Natural killer cell (primary cell): ENCODE measurements at regions not wholly inside any gene's neighbourhood (a gene's known extent, or its start where the extent isn't known, plus 50 kb on each side); places are given as distances from the start of the nearest gene placed in this dataset.

Experiments used
- ATAC-seq, 3 donors: fragments of 150-1000 bp in 2 of 3; fragments of 200-7000 bp in 1 of 3; cut with Tn5 transposase; 1 replicate in 1 of 3; 2 replicates in 2 of 3; pipeline ENCODE4 v1.10.0; 2021; ENCODE audit warnings: mild to moderate bottlenecking in 2 of 3, moderate library complexity in 2 of 3
- DNase-seq, 2 donors: peaks; one replicate each; pipeline versions ENCODE4 v3.0.0 to v3.0.0-alpha.2; 2013 to 2021; ENCODE audit warnings: mixed read lengths in 1 of 2
- H3K27ac ChIP-seq: one replicate; pipeline ENCODE4 v1.5.1; 2013; ENCODE audit warnings: mild to moderate bottlenecking, low read length
- H3K27me3 ChIP-seq: one replicate; pipeline ENCODE4 v1.6.1; 2013; ENCODE audit warnings: low read length; ENCODE audit not compliant: control insufficient read depth, insufficient read depth
- H3K36me3 ChIP-seq: one replicate; pipeline ENCODE4 v1.6.1; 2013; ENCODE audit warnings: low read length; ENCODE audit not compliant: control insufficient read depth, insufficient read depth
- H3K4me1 ChIP-seq: one replicate; pipeline ENCODE4 v1.6.1; 2013; ENCODE audit warnings: low read length; ENCODE audit not compliant: control insufficient read depth, insufficient read depth
- H3K4me3 ChIP-seq: one replicate; pipeline ENCODE4 v1.5.1; 2013; ENCODE audit warnings: low read length
- H3K9me3 ChIP-seq: one replicate; pipeline ENCODE4 v1.6.1; 2013; ENCODE audit warnings: low read length; ENCODE audit not compliant: control insufficient read depth, insufficient read depth
- H3K27ac Mint-ChIP-seq, 2 donors: one replicate each; pipeline ENCODE4 v1.8.0; 2022; ENCODE audit warnings: mild to moderate bottlenecking in 2 of 2, mixed read lengths in 2 of 2, moderate library complexity in 1 of 2
- H3K27me3 Mint-ChIP-seq, 2 donors: one replicate each; pipeline ENCODE4 v1.8.0; 2022; ENCODE audit warnings: low read depth in 2 of 2, mixed read lengths in 2 of 2
- H3K36me3 Mint-ChIP-seq: one replicate; pipeline ENCODE4 v1.8.0; 2022; ENCODE audit warnings: mixed read lengths
- H3K4me1 Mint-ChIP-seq, 2 donors: one replicate each; pipeline ENCODE4 v1.8.0; 2022; ENCODE audit warnings: mixed read lengths in 2 of 2
- H3K4me3 Mint-ChIP-seq: one replicate; pipeline ENCODE4 v1.8.0; 2022; ENCODE audit warnings: mild to moderate bottlenecking, moderate library complexity, mixed read lengths
- H3K9me3 Mint-ChIP-seq, 2 donors: one replicate each; pipeline ENCODE4 v1.8.0; 2022; ENCODE audit warnings: mixed read lengths in 2 of 2
- WGBS: methylation state at CpG from one replicate; pipeline ENCODE4 v1.1.7; 2013; ENCODE audit warnings: missing lambda C conversion rate; ENCODE audit not compliant: insufficient coverage; 5-methylcytosine and 5-hydroxymethylcytosine counted together
- intact Hi-C: fragments of 100-400 bp; cut with micrococcal nuclease; formaldehyde crosslinking; loops from one replicate; pipeline ENCODE4 v1.14.2; 2022
- TF ChIP-seq, protein P1 (sequence below): fragments of 200-600 bp; IDR thresholded peaks from one replicate; pipeline ENCODE4 v1.8.0; 2022; ENCODE audit warnings: antibody characterized with exemption

DNA sequence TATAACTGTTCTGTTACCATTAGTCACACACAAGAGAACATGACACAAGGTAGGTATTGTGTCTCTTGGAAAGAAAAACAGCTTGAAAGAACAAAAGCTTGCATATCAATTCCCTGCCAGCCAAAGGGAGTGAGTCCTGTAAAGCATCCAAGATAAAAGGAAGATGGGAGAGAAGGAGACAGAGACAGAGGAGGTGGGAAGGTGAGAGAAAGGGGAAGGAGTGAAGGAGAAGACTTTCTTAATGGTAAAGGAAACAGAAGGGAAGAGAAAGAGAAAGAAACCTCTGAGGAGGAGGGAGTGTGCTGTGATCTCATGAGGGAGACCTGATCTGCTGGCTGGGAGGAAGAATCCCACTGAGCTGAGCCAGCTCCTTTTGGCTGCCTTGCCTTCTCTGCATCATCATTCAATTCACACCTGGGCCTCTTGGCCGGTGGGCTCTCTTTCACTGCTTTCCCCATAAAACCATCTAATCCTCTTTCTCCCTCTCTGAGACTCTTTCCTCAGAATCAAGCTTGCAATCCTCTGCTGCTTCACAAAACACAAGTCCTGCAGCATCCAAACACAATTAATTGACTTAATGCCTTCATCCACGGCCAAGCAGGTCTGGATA is 271.6 kb downstream of the ABCC12 start:
- H3K9me3 ChIP-seq: no peaks in the 10 kb centered on the region
- TF ChIP-seq, protein P1, sequence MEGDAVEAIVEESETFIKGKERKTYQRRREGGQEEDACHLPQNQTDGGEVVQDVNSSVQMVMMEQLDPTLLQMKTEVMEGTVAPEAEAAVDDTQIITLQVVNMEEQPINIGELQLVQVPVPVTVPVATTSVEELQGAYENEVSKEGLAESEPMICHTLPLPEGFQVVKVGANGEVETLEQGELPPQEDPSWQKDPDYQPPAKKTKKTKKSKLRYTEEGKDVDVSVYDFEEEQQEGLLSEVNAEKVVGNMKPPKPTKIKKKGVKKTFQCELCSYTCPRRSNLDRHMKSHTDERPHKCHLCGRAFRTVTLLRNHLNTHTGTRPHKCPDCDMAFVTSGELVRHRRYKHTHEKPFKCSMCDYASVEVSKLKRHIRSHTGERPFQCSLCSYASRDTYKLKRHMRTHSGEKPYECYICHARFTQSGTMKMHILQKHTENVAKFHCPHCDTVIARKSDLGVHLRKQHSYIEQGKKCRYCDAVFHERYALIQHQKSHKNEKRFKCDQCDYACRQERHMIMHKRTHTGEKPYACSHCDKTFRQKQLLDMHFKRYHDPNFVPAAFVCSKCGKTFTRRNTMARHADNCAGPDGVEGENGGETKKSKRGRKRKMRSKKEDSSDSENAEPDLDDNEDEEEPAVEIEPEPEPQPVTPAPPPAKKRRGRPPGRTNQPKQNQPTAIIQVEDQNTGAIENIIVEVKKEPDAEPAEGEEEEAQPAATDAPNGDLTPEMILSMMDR: no peak
- Mint-ChIP-seq H3K4me3 (no peak overlapping the region), H3K36me3 (no peaks in the 10 kb centered on the region), H3K27me3 (peaks cover 0 to 6% of the 10 kb centered on the region in 2 donors), H3K27ac (no peak overlapping the region), H3K9me3 (peaks cover 0 to 2% of the 10 kb centered on the region in 2 donors), H3K4me1 (no peaks in the 10 kb centered on the region)
- WGBS: 4% methylated on average over 2 of the region's 2 CpGs
- H3K27me3 ChIP-seq: peaks cover 3% of the 10 kb centered on the region
- intact Hi-C loops: no loop called here
- no peak overlapping the region for H3K4me3 ChIP-seq
- H3K27ac ChIP-seq: no peak overlapping the region
- H3K36me3 ChIP-seq: no peaks in the 10 kb centered on the region
- H3K4me1 ChIP-seq: no peaks in the 10 kb centered on the region
- ATAC-seq: no peak
- no peak for DNase-seq

DNA sequence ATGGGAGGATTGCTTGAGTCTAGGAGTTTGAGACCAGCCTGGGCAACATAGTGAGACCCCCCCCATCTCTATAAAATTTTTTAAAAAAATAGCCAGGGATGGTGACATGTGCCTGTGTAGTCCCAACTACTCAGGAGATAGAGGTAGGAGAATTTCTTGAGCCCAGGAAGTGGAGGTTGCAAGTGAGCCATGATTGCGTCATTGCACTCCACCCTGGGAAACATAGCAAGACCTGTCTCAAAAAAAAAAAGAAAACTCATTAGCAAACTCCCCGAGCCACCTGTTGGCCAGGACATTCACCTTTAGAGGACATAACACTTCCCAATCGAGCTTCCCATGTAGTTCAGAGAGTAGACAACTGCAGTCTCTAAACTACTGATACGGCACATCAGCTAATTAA is 274.2 kb downstream of the ABCC12 start:
- H3K36me3 ChIP-seq: no peaks in the 10 kb centered on the region
- peaks cover 0 to 3% of the 10 kb centered on the region in 2 donors for H3K27me3 Mint-ChIP-seq
- no peak overlapping the region for H3K4me3 Mint-ChIP-seq
- H3K4me3 ChIP-seq: no peak overlapping the region
- H3K4me1 Mint-ChIP-seq: no peaks in the 10 kb centered on the region
- no peaks in the 10 kb centered on the region for H3K36me3 Mint-ChIP-seq
- intact Hi-C loops: no loop called here
- H3K9me3 Mint-ChIP-seq: peaks cover 0 to 2% of the 10 kb centered on the region in 2 donors
- H3K27ac Mint-ChIP-seq: no peak overlapping the region
- no peak overlapping the region for H3K27ac ChIP-seq
- WGBS: 83% methylated on average over 4 of the region's 4 CpGs
- no peak for DNase-seq
- ATAC-seq: no peak
- no peaks in the 10 kb centered on the region for H3K4me1 ChIP-seq
- TF ChIP-seq, protein P1: no peak
- no peaks in the 10 kb centered on the region for H3K9me3 ChIP-seq
- H3K27me3 ChIP-seq: no peaks in the 10 kb centered on the region

DNA sequence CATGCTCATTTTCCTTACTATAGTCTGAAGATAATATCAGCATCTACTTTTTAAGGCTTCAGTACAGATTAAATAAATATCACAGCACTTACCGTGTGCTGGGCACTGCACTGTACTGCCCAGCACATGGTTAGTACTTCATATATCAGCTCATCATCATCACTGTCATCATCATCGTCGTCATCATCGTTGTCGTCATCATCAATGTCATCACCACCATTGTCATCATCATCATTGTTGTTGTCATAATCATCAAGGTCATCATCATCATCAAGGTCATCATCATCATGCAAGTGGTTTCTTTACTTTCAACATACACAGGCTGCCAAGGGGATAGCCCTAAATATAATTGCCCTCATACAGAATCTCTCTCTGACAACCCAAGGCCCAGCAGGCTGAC is 275.1 kb downstream of the ABCC12 start:
- Histone ChIP-seq H3K4me1 (no peaks in the 10 kb centered on the region), H3K27me3 (no peaks in the 10 kb centered on the region), H3K27ac (no peak overlapping the region), H3K4me3 (no peak overlapping the region), H3K36me3 (no peaks in the 10 kb centered on the region), H3K9me3 (no peaks in the 10 kb centered on the region)
- H3K4me3 Mint-ChIP-seq: no peak overlapping the region
- WGBS: 96% methylated on average over 5 of the region's 5 CpGs
- H3K4me1 Mint-ChIP-seq: no peaks in the 10 kb centered on the region
- TF ChIP-seq, protein P1: no peak
- intact Hi-C loops: no loop called here
- no peak for DNase-seq
- H3K36me3 Mint-ChIP-seq: no peaks in the 10 kb centered on the region
- peaks cover 0 to 2% of the 10 kb centered on the region in 2 donors for H3K9me3 Mint-ChIP-seq
- no peak for ATAC-seq
- H3K27ac Mint-ChIP-seq: no peak overlapping the region
- peaks cover 0 to 3% of the 10 kb centered on the region in 2 donors for H3K27me3 Mint-ChIP-seq

DNA sequence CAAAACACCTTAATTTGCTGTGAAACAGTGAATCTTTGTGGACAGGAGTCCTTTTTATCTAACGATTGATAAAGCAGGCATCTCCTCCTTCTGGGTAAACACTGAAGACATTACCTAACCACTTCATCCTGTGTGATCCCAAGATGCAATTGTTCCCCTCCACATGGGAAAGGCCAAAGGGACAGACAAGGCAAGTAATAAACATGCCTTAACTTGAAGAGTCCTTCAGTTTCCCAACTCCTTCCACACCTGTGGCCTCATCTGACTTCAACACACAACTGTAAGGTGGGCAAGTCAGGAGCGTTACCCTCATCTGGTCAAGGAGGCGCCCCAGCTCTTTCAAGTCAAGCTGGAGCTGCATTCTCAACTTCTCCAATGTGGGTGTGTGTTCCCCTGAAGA is 278.6 kb downstream of the ABCC12 start:
- no peaks in the 10 kb centered on the region for H3K4me1 ChIP-seq

More for the DNA sequence above, 278.6 kb downstream of the ABCC12 start:
- 92% methylated on average over 3 of the region's 3 CpGs for WGBS
- H3K36me3 ChIP-seq: no peaks in the 10 kb centered on the region
- Mint-ChIP-seq H3K4me1 (no peaks in the 10 kb centered on the region), H3K36me3 (no peaks in the 10 kb centered on the region), H3K4me3 (no peak overlapping the region), H3K27ac (no peak overlapping the region), H3K9me3 (peaks cover 0 to 5% of the 10 kb centered on the region in 2 donors), H3K27me3 (no peaks in the 10 kb centered on the region)
- no peak overlapping the region for H3K27ac ChIP-seq
- ATAC-seq (no peak), DNase-seq (no peak)
- TF ChIP-seq, protein P1: no peak
- intact Hi-C loops: no loop called here
- no peak overlapping the region for H3K4me3 ChIP-seq
- no peaks in the 10 kb centered on the region for H3K9me3 ChIP-seq
- no peaks in the 10 kb centered on the region for H3K27me3 ChIP-seq
